ENCODE measurements at regions not wholly inside any gene's neighbourhood (a gene's known extent, or its start where the extent isn't known, plus 50 kb on each side); places are given as distances from the start of the nearest gene placed in this dataset.

- TF ChIP-seq, protein P1, sequence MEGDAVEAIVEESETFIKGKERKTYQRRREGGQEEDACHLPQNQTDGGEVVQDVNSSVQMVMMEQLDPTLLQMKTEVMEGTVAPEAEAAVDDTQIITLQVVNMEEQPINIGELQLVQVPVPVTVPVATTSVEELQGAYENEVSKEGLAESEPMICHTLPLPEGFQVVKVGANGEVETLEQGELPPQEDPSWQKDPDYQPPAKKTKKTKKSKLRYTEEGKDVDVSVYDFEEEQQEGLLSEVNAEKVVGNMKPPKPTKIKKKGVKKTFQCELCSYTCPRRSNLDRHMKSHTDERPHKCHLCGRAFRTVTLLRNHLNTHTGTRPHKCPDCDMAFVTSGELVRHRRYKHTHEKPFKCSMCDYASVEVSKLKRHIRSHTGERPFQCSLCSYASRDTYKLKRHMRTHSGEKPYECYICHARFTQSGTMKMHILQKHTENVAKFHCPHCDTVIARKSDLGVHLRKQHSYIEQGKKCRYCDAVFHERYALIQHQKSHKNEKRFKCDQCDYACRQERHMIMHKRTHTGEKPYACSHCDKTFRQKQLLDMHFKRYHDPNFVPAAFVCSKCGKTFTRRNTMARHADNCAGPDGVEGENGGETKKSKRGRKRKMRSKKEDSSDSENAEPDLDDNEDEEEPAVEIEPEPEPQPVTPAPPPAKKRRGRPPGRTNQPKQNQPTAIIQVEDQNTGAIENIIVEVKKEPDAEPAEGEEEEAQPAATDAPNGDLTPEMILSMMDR (IDR thresholded peaks at IDR 0.05; ENCODE audit: insufficient read depth, low read depth, low read length): no peak
- TF ChIP-seq EZH2 (IDR thresholded peaks at IDR 0.05; ENCODE audit: insufficient read depth, low read length): no peak
These were observed 658.3 kb downstream of the LTN1 start for GRCh38 chr21:28334407-28334806.
